Thyroid gland (tissue), 4 donors: ENCODE measurements at regions not wholly inside any gene's neighbourhood (a gene's known extent, or its start where the extent isn't known, plus 50 kb on each side); places are given as distances from the start of the nearest gene placed in this dataset.

Experiments used
- DNase-seq, 2 donors: peaks; one replicate each; pipeline ENCODE4 v3.0.0-alpha.2; 2019
- H3K27ac ChIP-seq, 3 donors: fragments of 200-600 bp; sonication (generic); 1 replicate in 2 of 3; 2 replicates in 1 of 3; pipeline ENCODE4 v1.5.1; 2016 to 2019; ENCODE audit warnings: mild to moderate bottlenecking in 1 of 3, moderate library complexity in 1 of 3
- H3K27me3 ChIP-seq: fragments of 200-600 bp; sonication (generic); one replicate; pipeline ENCODE4 v1.5.1; 2019
- H3K36me3 ChIP-seq, 2 donors: fragments of 200-600 bp; sonication (generic); one replicate each; pipeline ENCODE4 v1.5.1; 2016 to 2019
- H3K4me1 ChIP-seq, 2 donors: fragments of 200-600 bp; sonication (generic); one replicate each; pipeline ENCODE4 v1.5.1; 2017 to 2019
- H3K4me3 ChIP-seq, 3 donors: fragments of 200-600 bp; sonication (generic); replicated peaks in 1 of 3; 1 replicate in 2 of 3; 2 replicates in 1 of 3; pipeline ENCODE4 v1.5.1; 2016; ENCODE audit warnings: mild to moderate bottlenecking in 1 of 3
- H3K9me3 ChIP-seq: fragments of 200-600 bp; sonication (generic); one replicate; pipeline ENCODE4 v1.5.1; 2017
- POLR2A ChIP-seq, 2 donors: fragments of 450-650 bp; IDR thresholded peaks; one replicate each; pipeline ENCODE4 v1.6.1; 2017; ENCODE audit warnings: antibody characterized with exemption in 2 of 2, mild to moderate bottlenecking in 2 of 2, moderate library complexity in 1 of 2
- WGBS, 2 donors: methylation state at CpG; one replicate each; pipeline ENCODE4 v1.1.5; 2017; 5-methylcytosine and 5-hydroxymethylcytosine counted together
- intact Hi-C: fragments of 100-400 bp; cut with DNase I; formaldehyde crosslinking; loops from one replicate; pipeline ENCODE4 v1.15.1; 2023
- TF ChIP-seq, protein P1 (sequence below), 6 experiments: fragments of 200-600 bp in 3 of 6; fragments of 450-650 bp in 3 of 6; sonication (generic) in 3 of 6; IDR thresholded peaks; one replicate each; pipeline ENCODE4 v1.5.1; 2016 to 2019; ENCODE audit warnings: antibody characterized with exemption in 6 of 6, mild to moderate bottlenecking in 2 of 6, inconsistent platforms in 1 of 6, moderate library complexity in 1 of 6

DNA sequence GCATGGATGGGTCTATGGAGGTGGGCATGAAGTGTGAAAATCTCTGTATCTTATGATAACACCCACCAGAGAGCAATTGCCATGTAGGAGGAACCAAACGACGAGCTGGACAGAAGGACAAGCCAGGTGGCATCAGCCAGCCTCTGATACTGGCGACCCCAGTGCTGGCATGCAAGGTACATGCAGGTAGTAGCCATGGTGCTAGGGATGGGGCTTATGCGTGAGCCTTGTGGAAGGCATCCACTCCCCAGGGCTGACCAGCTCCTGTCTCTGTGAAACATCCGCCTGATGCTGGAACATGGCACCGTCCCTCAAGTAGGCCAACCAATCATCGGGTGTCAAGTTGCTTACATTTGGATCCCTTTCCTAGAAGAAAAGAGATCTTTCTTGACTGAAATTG is 412.9 kb downstream of the GADD45G start:
- no peak for DNase-seq
- H3K4me1 ChIP-seq, result no peaks in the 10 kb centered on the region
- no peaks in the 10 kb centered on the region for H3K36me3 ChIP-seq
- 81 to 90% methylated on average over 7 of the region's 7 CpGs for WGBS, 2 donors
- intact Hi-C loops, result no loop called here
- H3K4me3 ChIP-seq, result no peak overlapping the region
- no peaks in the 10 kb centered on the region for H3K9me3 ChIP-seq
- H3K27me3 ChIP-seq, result no peaks in the 10 kb centered on the region
- TF ChIP-seq, protein P1, sequence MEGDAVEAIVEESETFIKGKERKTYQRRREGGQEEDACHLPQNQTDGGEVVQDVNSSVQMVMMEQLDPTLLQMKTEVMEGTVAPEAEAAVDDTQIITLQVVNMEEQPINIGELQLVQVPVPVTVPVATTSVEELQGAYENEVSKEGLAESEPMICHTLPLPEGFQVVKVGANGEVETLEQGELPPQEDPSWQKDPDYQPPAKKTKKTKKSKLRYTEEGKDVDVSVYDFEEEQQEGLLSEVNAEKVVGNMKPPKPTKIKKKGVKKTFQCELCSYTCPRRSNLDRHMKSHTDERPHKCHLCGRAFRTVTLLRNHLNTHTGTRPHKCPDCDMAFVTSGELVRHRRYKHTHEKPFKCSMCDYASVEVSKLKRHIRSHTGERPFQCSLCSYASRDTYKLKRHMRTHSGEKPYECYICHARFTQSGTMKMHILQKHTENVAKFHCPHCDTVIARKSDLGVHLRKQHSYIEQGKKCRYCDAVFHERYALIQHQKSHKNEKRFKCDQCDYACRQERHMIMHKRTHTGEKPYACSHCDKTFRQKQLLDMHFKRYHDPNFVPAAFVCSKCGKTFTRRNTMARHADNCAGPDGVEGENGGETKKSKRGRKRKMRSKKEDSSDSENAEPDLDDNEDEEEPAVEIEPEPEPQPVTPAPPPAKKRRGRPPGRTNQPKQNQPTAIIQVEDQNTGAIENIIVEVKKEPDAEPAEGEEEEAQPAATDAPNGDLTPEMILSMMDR (IDR thresholded peaks at IDR 0.05), result no peak
- TF ChIP-seq POLR2A (IDR thresholded peaks at IDR 0.05), result no peak
- H3K27ac ChIP-seq, result no peak overlapping the region

DNA sequence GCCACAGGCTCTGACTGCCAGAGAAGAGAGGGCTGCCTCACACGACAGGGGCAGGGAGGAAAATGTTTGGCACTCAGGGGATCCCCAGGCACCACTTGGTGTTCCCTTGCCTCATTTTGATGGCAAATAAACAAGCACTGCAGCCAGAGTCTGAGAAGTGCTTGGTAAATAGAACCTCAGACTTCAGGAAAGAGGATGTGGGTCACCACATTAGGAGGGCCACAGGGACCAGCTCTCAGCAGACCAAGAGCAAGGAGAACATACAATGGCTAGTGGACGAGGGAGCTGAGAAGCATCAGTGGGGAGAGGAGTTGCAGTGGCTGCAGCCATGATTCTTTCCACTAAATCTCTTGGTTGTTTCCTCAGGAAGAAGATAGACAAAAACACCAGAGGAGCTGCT is 413.9 kb downstream of the GADD45G start:
- no peak for DNase-seq
- Histone ChIP-seq H3K36me3 (no peaks in the 10 kb centered on the region), H3K27ac (no peak overlapping the region), H3K4me3 (no peak overlapping the region), H3K4me1 (no peaks in the 10 kb centered on the region), H3K9me3 (no peaks in the 10 kb centered on the region), H3K27me3 (no peaks in the 10 kb centered on the region)
- intact Hi-C loops, result no loop called here
- TF ChIP-seq POLR2A (IDR thresholded peaks at IDR 0.05), result no peak
- TF ChIP-seq, protein P1 (IDR thresholded peaks at IDR 0.05), result no peak
- WGBS, 2 donors, result 63 to 77% methylated on average over 2 of the region's 2 CpGs

DNA sequence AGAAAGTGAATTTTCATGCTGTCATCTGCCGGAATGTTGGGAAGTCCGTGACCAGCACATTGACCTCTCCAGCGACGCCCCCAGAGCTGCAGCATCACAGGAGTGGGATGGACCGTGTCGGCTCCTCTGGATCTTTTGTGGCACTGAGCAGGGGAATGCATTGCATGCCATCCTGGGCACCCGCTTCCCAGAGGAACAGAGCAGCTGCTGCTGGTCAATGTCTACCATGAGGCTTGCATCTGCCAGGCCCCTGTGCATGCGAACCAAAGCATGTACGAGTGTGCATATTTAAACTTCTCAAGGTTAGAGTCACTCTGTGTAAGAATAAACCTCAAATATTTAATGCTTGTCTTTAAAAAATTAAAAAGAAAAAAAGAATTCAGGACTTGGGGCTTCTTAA is 414.8 kb downstream of the GADD45G start:
- 90 to 93% methylated on average over 9 of the region's 9 CpGs for WGBS, 2 donors
- no peak for DNase-seq
- no peaks in the 10 kb centered on the region for H3K9me3 ChIP-seq

DNA sequence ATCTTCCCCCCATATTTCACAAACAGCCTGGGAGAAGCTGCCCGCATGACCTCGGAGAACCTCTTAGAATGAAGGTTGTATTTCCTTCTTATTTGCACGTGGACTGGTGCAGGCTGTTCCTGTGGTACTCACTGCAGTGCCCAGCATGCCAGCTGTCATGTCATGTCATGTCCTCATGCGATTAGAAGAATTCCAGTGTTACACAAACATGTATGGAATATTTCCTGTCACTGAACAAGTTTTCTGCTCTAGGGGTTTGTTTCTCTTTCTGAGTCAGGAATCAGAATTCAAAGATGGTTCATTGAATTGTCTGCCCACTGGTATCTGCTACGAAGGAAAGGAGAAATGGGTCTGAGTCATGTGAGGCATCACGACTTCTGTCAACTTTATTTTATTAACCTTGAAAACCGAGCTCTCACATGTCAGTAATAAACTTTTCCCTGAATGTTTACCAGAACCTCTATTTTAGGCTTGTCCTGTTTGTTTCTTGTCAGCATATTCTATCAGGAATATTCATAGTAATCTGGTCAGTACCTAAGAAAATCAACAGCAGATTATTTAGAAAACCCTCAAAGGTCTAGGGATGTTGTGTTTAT is 415.6 kb downstream of the GADD45G start:
- 63 to 72% methylated on average over 7 of the region's 7 CpGs for WGBS, 2 donors
- Histone ChIP-seq H3K4me1 (no peaks in the 10 kb centered on the region), H3K36me3 (no peaks in the 10 kb centered on the region), H3K27ac (no peak overlapping the region), H3K9me3 (no peaks in the 10 kb centered on the region), H3K4me3 (no peak overlapping the region), H3K27me3 (no peaks in the 10 kb centered on the region)
- intact Hi-C loops, result no loop called here
- DNase-seq, result no peak
- TF ChIP-seq POLR2A (IDR thresholded peaks at IDR 0.05), result no peak
- TF ChIP-seq, protein P1 (IDR thresholded peaks at IDR 0.05), result no peak

More for the DNA sequence above, 414.8 kb downstream of the GADD45G start:
- H3K27ac ChIP-seq, result no peak overlapping the region
- H3K4me3 ChIP-seq, result no peak overlapping the region
- H3K36me3 ChIP-seq, result no peaks in the 10 kb centered on the region
- intact Hi-C loops, result no loop called here
- no peak for TF ChIP-seq POLR2A (IDR thresholded peaks at IDR 0.05)
- TF ChIP-seq, protein P1 (IDR thresholded peaks at IDR 0.05), result no peak
- no peaks in the 10 kb centered on the region for H3K4me1 ChIP-seq
- H3K27me3 ChIP-seq, result no peaks in the 10 kb centered on the region

DNA sequence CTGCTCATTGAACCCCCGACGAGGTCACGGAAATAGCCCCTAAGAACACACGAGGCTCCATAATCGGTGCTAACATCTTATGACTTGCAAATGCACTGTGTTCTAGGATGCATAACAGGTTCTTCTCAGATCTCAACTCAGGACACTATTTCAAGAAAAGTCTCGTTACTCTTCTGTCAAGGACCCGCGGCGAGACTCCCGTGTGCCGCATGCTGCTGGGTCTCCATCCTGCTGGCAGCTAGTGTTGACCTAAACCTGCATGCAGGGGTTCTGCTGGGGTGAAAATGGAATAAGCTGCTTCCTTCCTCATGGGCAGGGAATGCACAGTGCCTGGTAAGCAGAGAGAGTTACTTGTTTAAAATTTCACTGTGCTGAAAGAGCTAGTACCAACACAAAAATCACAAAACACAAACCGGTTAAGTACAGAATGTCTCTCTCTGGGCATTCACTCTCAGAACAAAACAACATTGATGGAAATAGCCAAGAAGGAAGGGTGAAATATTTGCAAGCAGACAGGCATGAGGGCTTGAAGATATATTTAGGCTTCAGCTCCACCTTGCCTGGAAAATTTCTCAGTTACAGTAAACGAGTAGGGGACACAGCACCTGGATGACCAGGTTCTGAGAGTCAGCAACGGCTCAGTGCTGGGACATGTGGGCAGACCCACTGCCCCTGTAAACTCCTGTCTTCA is 416.5 kb downstream of the GADD45G start:
- Histone ChIP-seq H3K9me3 (no peaks in the 10 kb centered on the region), H3K27me3 (no peaks in the 10 kb centered on the region), H3K4me3 (no peak overlapping the region), H3K4me1 (no peaks in the 10 kb centered on the region), H3K27ac (no peak overlapping the region), H3K36me3 (no peaks in the 10 kb centered on the region)
- intact Hi-C loops, result no loop called here
- WGBS, 2 donors, result 84 to 86% methylated on average over 14 of the region's 14 CpGs
- DNase-seq, result no peak
- TF ChIP-seq, protein P1 (IDR thresholded peaks at IDR 0.05), result no peak
- no peak for TF ChIP-seq POLR2A (IDR thresholded peaks at IDR 0.05)
